Epithelial cell of esophagus (primary cell): ENCODE measurements at regions not wholly inside any gene's neighbourhood (a gene's known extent, or its start where the extent isn't known, plus 50 kb on each side); places are given as distances from the start of the nearest gene placed in this dataset.

Experiments
- DNase-seq: peaks from one replicate; pipeline ENCODE4 v3.0.0; 2010; ENCODE audit warnings: low read depth
- H3K4me3 ChIP-seq: 2 replicates; pipeline ENCODE4 v1.5.1; 2011; ENCODE audit warnings: mild to moderate bottlenecking, low read length, control low read depth
- CTCF ChIP-seq: IDR thresholded peaks from 2 replicates; pipeline ENCODE4 v1.5.1; 2011; ENCODE audit warnings: low read depth, mild to moderate bottlenecking, low read length, control low read depth, inconsistent platforms; ENCODE audit not compliant: insufficient read depth; ENCODE audit errors: missing control alignments

DNA sequence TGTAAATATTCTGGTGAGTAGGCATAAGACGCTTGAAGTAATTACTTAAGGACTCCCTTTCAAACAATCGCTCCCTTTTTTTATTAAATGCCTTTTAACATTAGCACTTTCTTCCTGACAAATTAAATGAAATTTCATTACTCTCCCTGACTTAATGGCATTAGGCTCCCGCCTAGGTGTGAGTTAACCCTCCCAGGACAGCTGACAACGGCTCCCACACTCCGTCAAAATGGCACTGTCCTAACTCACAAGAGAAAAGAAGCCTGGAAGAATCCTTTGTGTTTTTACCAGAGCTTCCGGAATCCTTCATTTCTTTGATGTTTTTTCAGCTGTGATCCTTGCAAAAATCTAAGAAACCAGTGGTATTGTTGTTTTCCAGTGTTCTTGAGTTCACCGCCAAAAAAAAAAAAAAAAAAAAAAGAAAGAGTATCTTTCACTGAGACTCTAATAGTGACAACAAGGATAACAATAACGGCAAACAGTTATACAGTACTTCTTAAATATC, 861.0 kb upstream of the NR2F2 start:
- no peak overlapping the region for H3K4me3 ChIP-seq
- DNase-seq = no peak

GRCh38 chr15:95470529-95470928, 860.0 kb upstream of the NR2F2 start:
- DNase-seq = no peak

More for the DNA sequence above, 861.0 kb upstream of the NR2F2 start:
- no peak for TF ChIP-seq CTCF

DNA sequence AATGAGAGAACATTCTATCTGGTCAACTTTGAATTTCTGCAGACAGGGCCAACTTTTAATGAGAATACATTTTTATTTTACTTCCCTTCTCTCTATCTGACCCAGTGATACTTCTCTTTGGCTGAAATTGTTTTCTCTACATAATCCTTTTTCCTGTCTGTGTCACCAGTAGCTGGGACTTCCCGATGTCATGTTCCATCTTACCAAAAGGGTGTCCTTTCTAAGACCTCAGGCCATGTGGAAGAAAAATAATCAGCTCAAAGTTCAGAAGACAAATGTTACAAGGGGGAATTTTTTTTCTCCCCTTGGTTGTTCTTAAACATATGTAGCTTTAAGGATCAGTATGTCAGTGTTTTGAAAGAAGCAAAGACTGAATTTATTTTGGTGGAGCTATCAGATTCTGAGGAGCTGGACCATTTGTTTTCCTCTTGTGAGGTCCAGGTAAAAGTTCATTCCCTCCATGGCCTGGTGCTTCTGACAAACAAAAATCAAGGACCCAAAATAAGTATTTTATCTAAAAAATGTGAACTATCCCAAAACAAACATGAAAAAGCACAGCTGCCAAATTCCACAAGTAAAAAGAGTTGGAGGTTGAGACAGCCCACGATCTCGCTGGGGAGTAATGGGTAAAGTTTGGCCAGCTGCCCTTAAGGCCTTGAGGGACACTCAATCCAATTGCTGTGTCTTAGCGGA, 859.4 kb upstream of the NR2F2 start:
- no peak overlapping the region for H3K4me3 ChIP-seq
- no peak for TF ChIP-seq CTCF
- DNase-seq = no peak

More at GRCh38 chr15:95470529-95470928, 860.0 kb upstream of the NR2F2 start:
- no peak overlapping the region for H3K4me3 ChIP-seq
- no peak for TF ChIP-seq CTCF

GRCh38 chr15:95471690-95472086, 858.8 kb upstream of the NR2F2 start:
- H3K4me3 ChIP-seq = no peak overlapping the region
- DNase-seq = no peak
- TF ChIP-seq CTCF = no peak

GRCh38 chr15:95475067-95475466, 855.4 kb upstream of the NR2F2 start:
- no peak for TF ChIP-seq CTCF
- no peak overlapping the region for H3K4me3 ChIP-seq

GRCh38 chr15:95479308-95479707, 851.2 kb upstream of the NR2F2 start:
- no peak for TF ChIP-seq CTCF
- no peak overlapping the region for H3K4me3 ChIP-seq

More at GRCh38 chr15:95475067-95475466, 855.4 kb upstream of the NR2F2 start:
- DNase-seq = no peak

GRCh38 chr15:95485367-95485766, 845.1 kb upstream of the NR2F2 start:
- DNase-seq = no peak
- H3K4me3 ChIP-seq = no peak overlapping the region
- TF ChIP-seq CTCF = no peak

More at GRCh38 chr15:95479308-95479707, 851.2 kb upstream of the NR2F2 start:
- no peak for DNase-seq
